SK-N-SH (cell line): ENCODE measurements at regions not wholly inside any gene's neighbourhood (a gene's known extent, or its start where the extent isn't known, plus 50 kb on each side); places are given as distances from the start of the nearest gene placed in this dataset.

ENCODE experiments used
- CTCF ChIA-PET: fragments of 300-600, 350-600 bp; formaldehyde crosslinking; extraction: SDS; loops from one replicate; lab custom pipeline; 2021; lab: Yijun Ruan, JAX
- POLR2A ChIA-PET: fragments of 350-600 bp; sonication (Branson Sonifier 250); formaldehyde crosslinking; extraction: SDS; loops from one replicate; lab custom pipeline; 2020; ENCODE audit warnings: antibody characterized with exemption, inconsistent platforms; lab: Yijun Ruan, JAX
- DNase-seq: peaks from one replicate; pipeline ENCODE4 v3.0.0; 2012
- H2AFZ ChIP-seq: fragments of 200-600 bp; sonication (generic); 2 replicates; pipeline ENCODE4 v1.8.1; 2016; ENCODE audit warnings: antibody characterized with exemption, mild to moderate bottlenecking, low read depth
- H3F3A ChIP-seq: fragments of 200-600 bp; sonication (generic); replicated peaks from 2 replicates; pipeline ENCODE3; 2016; ENCODE audit warnings: antibody characterized with exemption, mild to moderate bottlenecking; ENCODE audit not compliant: insufficient read depth
- H3K27ac ChIP-seq, 2 experiments: fragments of 200-500 bp in 1 of 2; fragments of 200-600 bp in 1 of 2; sonication (Bioruptor generic) in 1 of 2; sonication (generic), shearing (Covaris generic) in 1 of 2; 2 replicates each; pipeline versions ENCODE4 v1.5.1 to v1.6.1; 2014 to 2016; ENCODE audit warnings: low read depth in 2 of 2, inconsistent platforms in 1 of 2, low read length in 1 of 2, mild to moderate bottlenecking in 1 of 2, mixed read lengths in 1 of 2
- H3K27me3 ChIP-seq: fragments of 200-600 bp; sonication (generic), shearing (Covaris generic); 2 replicates; pipeline ENCODE4 v1.6.1; 2016; ENCODE audit warnings: mixed run types; ENCODE audit not compliant: insufficient read depth
- H3K36me3 ChIP-seq, 2 experiments: fragments of 200-500 bp in 1 of 2; fragments of 200-600 bp in 1 of 2; sonication (Bioruptor generic) in 1 of 2; sonication (generic) in 1 of 2; replicated peaks in 1 of 2; 2 replicates each; pipeline versions ENCODE3 to v1.5.1; 2014 to 2016; ENCODE audit warnings: low read length in 1 of 2, mild to moderate bottlenecking in 1 of 2; ENCODE audit not compliant: insufficient read depth in 2 of 2, control insufficient read depth in 1 of 2
- H3K4me1 ChIP-seq, 2 experiments: fragments of 200-500 bp in 1 of 2; fragments of 200-600 bp in 1 of 2; sonication (Bioruptor generic) in 1 of 2; sonication (generic), shearing (Covaris generic) in 1 of 2; 2 replicates each; pipeline versions ENCODE4 v1.5.1 to v1.6.1; 2014 to 2016; ENCODE audit warnings: low read depth in 1 of 2, low read length in 1 of 2, mixed run types in 1 of 2; ENCODE audit not compliant: insufficient read depth in 2 of 2, control insufficient read depth in 1 of 2
- H3K4me2 ChIP-seq: fragments of 200-600 bp; sonication (generic), shearing (Covaris generic); 2 replicates; pipeline ENCODE4 v1.6.1; 2017; ENCODE audit warnings: mixed run types
- H3K4me3 ChIP-seq, 2 experiments: fragments of 200-500 bp in 1 of 2; fragments of 200-600 bp in 1 of 2; sonication (Bioruptor generic) in 1 of 2; sonication (generic), shearing (Covaris generic) in 1 of 2; 2 replicates each; pipeline versions ENCODE4 v1.5.1 to v1.8.1; 2014 to 2016; ENCODE audit warnings: low read depth in 2 of 2, inconsistent platforms in 1 of 2, low read length in 1 of 2, mild to moderate bottlenecking in 1 of 2, mixed read lengths in 1 of 2, moderate library complexity in 1 of 2
- H3K79me2 ChIP-seq: fragments of 200-600 bp; sonication (generic); 2 replicates; pipeline ENCODE4 v1.8.1; 2017; ENCODE audit warnings: mild to moderate bottlenecking; ENCODE audit not compliant: insufficient read depth
- H3K9ac ChIP-seq: fragments of 200-600 bp; sonication (generic); 2 replicates; pipeline ENCODE4 v1.6.1; 2017; ENCODE audit warnings: mixed run types
- H3K9me2 ChIP-seq: fragments of 200-600 bp; sonication (generic); 2 replicates; pipeline ENCODE4 v1.6.1; 2017; ENCODE audit warnings: mixed run types
- H3K9me3 ChIP-seq: fragments of 200-600 bp; sonication (generic); 2 replicates; pipeline ENCODE4 v1.6.1; 2017; ENCODE audit warnings: mixed run types, mild to moderate bottlenecking, moderate library complexity
- H4K20me1 ChIP-seq: fragments of 200-600 bp; sonication (generic); 2 replicates; pipeline ENCODE4 v1.6.1; 2017; ENCODE audit warnings: mild to moderate bottlenecking, mixed run types; ENCODE audit not compliant: insufficient read depth
- CHD2 ChIP-seq: fragments of 150-350 bp; IDR thresholded peaks from 2 replicates; pipeline ENCODE4 v1.6.1; 2018; ENCODE audit warnings: low read length; ENCODE audit not compliant: partially characterized antibody
- ELF1 ChIP-seq: IDR thresholded peaks from 2 replicates; pipeline ENCODE4 v1.4.0; 2012
- GATA2 ChIP-seq: sonication (generic); formaldehyde crosslinking; IDR thresholded peaks from 2 replicates; pipeline ENCODE4 v1.5.0; 2020; ENCODE audit warnings: mild to moderate bottlenecking, missing genetic modification reagents
- NFIC ChIP-seq: IDR thresholded peaks from 2 replicates; pipeline ENCODE4 v1.4.0; 2012; ENCODE audit warnings: borderline replicate concordance
- RXRA ChIP-seq: IDR thresholded peaks from 2 replicates; pipeline ENCODE4 v1.4.0; 2012; ENCODE audit warnings: low read depth, mild to moderate bottlenecking, borderline replicate concordance
- TAF1 ChIP-seq: IDR thresholded peaks from 2 replicates; pipeline ENCODE4 v1.6.1; 2012; ENCODE audit warnings: low read depth, mild to moderate bottlenecking, low read length, moderate library complexity, borderline replicate concordance
- WGBS: methylation state at CpG from one replicate; pipeline ENCODE4 v1.1.6; 2017; ENCODE audit warnings: low lambda C conversion rate; 5-methylcytosine and 5-hydroxymethylcytosine counted together
- TF ChIP-seq, protein P1 (sequence below): fragments of 150-350 bp; IDR thresholded peaks from 2 replicates; pipeline ENCODE4 v1.6.1; 2016; ENCODE audit warnings: mild to moderate bottlenecking, low read depth, low read length

- no peak for TF ChIP-seq CHD2
Observed at GRCh38 chr2:226526716-226527115, 272.9 kb downstream of the IRS1 start (continued).

DNA sequence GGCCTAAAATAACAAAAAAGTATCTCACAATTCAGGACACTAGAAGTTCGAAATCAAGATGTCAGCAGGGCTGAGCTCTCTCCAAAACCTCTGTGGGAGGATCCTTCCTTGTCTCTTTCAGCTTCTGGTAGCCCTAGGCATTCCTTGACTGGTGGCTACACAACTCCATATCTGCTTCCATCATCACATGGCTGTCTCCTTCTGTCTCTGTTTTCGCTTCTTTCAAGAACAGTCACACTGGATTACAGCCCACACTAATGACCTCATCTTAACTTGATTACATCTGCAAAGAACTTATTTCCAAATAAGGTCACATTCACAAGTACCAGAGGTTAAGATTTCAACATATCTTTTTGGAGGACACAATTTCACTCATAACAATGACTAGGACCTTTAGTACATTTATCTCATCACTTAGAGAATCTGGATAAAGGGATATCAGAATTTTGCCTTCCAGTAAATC lies 275.2 kb downstream of the IRS1 start:
- no peaks in the 10 kb centered on the region for H3K27me3 ChIP-seq
- H2AFZ ChIP-seq = peak overlapping the region; percentile 4; the same call in 1 of the 2 replicates
- no peaks in the 10 kb centered on the region for H3K9me3 ChIP-seq
- no peak overlapping the region for H3K4me3 ChIP-seq
- no peaks in the 10 kb centered on the region for H3F3A ChIP-seq
- no peaks in the 10 kb centered on the region for H3K4me1 ChIP-seq
- CTCF ChIA-PET = no interaction called here
- no peaks in the 10 kb centered on the region for H3K79me2 ChIP-seq
- H4K20me1 ChIP-seq = no peaks in the 10 kb centered on the region
- WGBS = 39% methylated on average over 2 of the region's 2 CpGs
- no peak overlapping the region for H3K4me2 ChIP-seq
- no peak overlapping the region; a peak in 1 of 4 replicates for H3K27ac ChIP-seq
- no peaks in the 10 kb centered on the region for H3K36me3 ChIP-seq
- TF ChIP-seq, protein P1, sequence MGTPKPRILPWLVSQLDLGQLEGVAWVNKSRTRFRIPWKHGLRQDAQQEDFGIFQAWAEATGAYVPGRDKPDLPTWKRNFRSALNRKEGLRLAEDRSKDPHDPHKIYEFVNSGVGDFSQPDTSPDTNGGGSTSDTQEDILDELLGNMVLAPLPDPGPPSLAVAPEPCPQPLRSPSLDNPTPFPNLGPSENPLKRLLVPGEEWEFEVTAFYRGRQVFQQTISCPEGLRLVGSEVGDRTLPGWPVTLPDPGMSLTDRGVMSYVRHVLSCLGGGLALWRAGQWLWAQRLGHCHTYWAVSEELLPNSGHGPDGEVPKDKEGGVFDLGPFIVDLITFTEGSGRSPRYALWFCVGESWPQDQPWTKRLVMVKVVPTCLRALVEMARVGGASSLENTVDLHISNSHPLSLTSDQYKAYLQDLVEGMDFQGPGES = no peak
- TF ChIP-seq TAF1 = no peak
- no peak for TF ChIP-seq GATA2 (CRISPR knock-in tag)
- H3K9me2 ChIP-seq = no peaks in the 10 kb centered on the region
- POLR2A ChIA-PET = no interaction called here
- DNase-seq = no peak
- H3K9ac ChIP-seq = no peak overlapping the region

GRCh38 chr2:226520723-226521122 lies 278.9 kb downstream of the IRS1 start:
- no peaks in the 10 kb centered on the region for H3K9me2 ChIP-seq
- H3K4me3 ChIP-seq = no peak overlapping the region
- no peak overlapping the region for H2AFZ ChIP-seq
- POLR2A ChIA-PET = no interaction called here
- H3K4me2 ChIP-seq = no peak overlapping the region
- H3K4me1 ChIP-seq = peaks cover 0 to 4% of the 10 kb centered on the region in 2 experiments; a peak in 1 of 4 replicates
- WGBS = 26% methylated on average over 2 of the region's 2 CpGs
- DNase-seq = no peak
- CTCF ChIA-PET = no interaction called here
- no peak overlapping the region for H3K9ac ChIP-seq
- H3K36me3 ChIP-seq = peaks cover 0 to 4% of the 10 kb centered on the region in 2 experiments
- no peak for TF ChIP-seq NFIC
- H3F3A ChIP-seq = no peaks in the 10 kb centered on the region
- H3K9me3 ChIP-seq = no peaks in the 10 kb centered on the region
- no peaks in the 10 kb centered on the region for H4K20me1 ChIP-seq
- no peaks in the 10 kb centered on the region for H3K79me2 ChIP-seq
- no peak overlapping the region for H3K27ac ChIP-seq
- H3K27me3 ChIP-seq = no peaks in the 10 kb centered on the region

- Histone ChIP-seq H3K9me2 (no peaks in the 10 kb centered on the region), H2AFZ (peak overlapping the region; percentile 69), H3K9ac (no peak overlapping the region), H3K4me1 (peaks cover 0 to 8% of the 10 kb centered on the region in 2 experiments; a peak in 2 of 4 replicates), H3K4me2 (peak overlapping the region; percentile 51; the same call in 1 of the 2 replicates), H3F3A (peaks cover 11% of the 10 kb centered on the region), H3K36me3 (peaks cover 0 to 4% of the 10 kb centered on the region in 2 experiments), H3K27ac (peak overlapping the region; percentile 60 to 66; a peak in 3 of 4 replicates), H3K9me3 (no peaks in the 10 kb centered on the region), H3K4me3 (no peak overlapping the region), H4K20me1 (no peaks in the 10 kb centered on the region), H3K27me3 (no peaks in the 10 kb centered on the region), H3K79me2 (no peaks in the 10 kb centered on the region)
- TF ChIP-seq ELF1 (no peak), RXRA (peak; percentile 33; the same call in 1 of the 2 replicates)
- WGBS = 18% methylated on average over 4 of the region's 4 CpGs
- ChIA-PET POLR2A (no interaction called here), CTCF (no interaction called here)
- DNase-seq = no peak
Observed at GRCh38 chr2:226515344-226516055, 284.1 kb downstream of the IRS1 start.
